Left ventricle myocardium inferior (tissue), 1 donor: ENCODE measurements at regions not wholly inside any gene's neighbourhood (a gene's known extent, or its start where the extent isn't known, plus 50 kb on each side); places are given as distances from the start of the nearest gene placed in this dataset.

Experiments used
- DNase-seq: peaks from one replicate; pipeline ENCODE4 v3.0.0-alpha.2; 2020
- H3K27ac ChIP-seq: fragments of 200-600 bp; replicated peaks from 2 replicates; pipeline ENCODE4 v1.8.0; 2021
- H3K27me3 ChIP-seq: fragments of 200-600 bp; 2 replicates; pipeline ENCODE4 v1.8.0; 2021; ENCODE audit warnings: low read depth
- H3K36me3 ChIP-seq: fragments of 200-600 bp; 2 replicates; pipeline ENCODE4 v1.8.0; 2021
- H3K4me1 ChIP-seq: fragments of 200-600 bp; 2 replicates; pipeline ENCODE4 v1.8.0; 2021
- H3K4me3 ChIP-seq: fragments of 200-600 bp; 2 replicates; pipeline ENCODE4 v1.8.0; 2021; ENCODE audit warnings: mild to moderate bottlenecking, moderate library complexity
- H3K9me3 ChIP-seq: fragments of 200-600 bp; replicated peaks from 2 replicates; pipeline ENCODE4 v1.8.0; 2021
- intact Hi-C: fragments of 100-400 bp; cut with micrococcal nuclease; formaldehyde crosslinking; loops from one replicate; pipeline ENCODE4 v1.11.0; 2022
- TF ChIP-seq, protein P1 (sequence below): fragments of 200-600 bp; IDR thresholded peaks from 2 replicates; pipeline ENCODE4 v1.8.0; 2021; ENCODE audit warnings: antibody characterized with exemption, mild to moderate bottlenecking, borderline replicate concordance
- donor health status: DM: no; HTN: yes; CAD: no; lungs with severe emphysema.

DNA sequence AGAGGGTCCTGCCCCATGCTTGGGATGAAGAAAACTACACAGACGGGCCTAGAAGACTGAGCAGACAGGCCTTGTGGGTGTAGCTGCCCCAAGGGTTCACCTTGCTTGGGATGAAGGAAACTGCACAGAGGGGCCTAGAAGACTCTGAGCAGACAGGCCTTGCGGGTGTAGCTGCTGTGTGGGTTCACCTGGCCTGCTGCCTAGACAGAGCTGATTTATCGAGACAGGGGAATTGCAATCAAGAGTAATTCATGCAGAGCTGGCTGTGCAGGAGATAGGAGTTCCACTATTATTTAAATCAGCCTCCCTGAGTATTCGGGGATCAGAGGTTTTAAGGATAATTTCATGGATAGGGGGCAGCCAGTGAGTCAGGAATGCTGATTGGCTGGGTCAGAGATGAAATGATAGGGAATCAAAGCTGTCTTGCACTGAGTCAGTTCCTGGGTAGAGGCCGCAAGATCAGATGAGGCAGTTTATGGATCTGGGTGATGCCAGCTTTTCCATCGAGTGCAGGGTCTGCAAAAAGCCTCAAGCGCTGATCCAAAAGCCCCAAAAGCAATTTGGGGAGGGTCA, 341.4 kb downstream of the GALR1 start:
- H3K27ac ChIP-seq: no peak overlapping the region
- intact Hi-C loops: no loop called here
- no peaks in the 10 kb centered on the region for H3K9me3 ChIP-seq
- no peak overlapping the region for H3K4me3 ChIP-seq
- H3K27me3 ChIP-seq: peaks cover 5% of the 10 kb centered on the region
- TF ChIP-seq, protein P1, sequence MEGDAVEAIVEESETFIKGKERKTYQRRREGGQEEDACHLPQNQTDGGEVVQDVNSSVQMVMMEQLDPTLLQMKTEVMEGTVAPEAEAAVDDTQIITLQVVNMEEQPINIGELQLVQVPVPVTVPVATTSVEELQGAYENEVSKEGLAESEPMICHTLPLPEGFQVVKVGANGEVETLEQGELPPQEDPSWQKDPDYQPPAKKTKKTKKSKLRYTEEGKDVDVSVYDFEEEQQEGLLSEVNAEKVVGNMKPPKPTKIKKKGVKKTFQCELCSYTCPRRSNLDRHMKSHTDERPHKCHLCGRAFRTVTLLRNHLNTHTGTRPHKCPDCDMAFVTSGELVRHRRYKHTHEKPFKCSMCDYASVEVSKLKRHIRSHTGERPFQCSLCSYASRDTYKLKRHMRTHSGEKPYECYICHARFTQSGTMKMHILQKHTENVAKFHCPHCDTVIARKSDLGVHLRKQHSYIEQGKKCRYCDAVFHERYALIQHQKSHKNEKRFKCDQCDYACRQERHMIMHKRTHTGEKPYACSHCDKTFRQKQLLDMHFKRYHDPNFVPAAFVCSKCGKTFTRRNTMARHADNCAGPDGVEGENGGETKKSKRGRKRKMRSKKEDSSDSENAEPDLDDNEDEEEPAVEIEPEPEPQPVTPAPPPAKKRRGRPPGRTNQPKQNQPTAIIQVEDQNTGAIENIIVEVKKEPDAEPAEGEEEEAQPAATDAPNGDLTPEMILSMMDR: no peak
- H3K4me1 ChIP-seq: no peaks in the 10 kb centered on the region
- DNase-seq: no peak
- no peaks in the 10 kb centered on the region for H3K36me3 ChIP-seq

DNA sequence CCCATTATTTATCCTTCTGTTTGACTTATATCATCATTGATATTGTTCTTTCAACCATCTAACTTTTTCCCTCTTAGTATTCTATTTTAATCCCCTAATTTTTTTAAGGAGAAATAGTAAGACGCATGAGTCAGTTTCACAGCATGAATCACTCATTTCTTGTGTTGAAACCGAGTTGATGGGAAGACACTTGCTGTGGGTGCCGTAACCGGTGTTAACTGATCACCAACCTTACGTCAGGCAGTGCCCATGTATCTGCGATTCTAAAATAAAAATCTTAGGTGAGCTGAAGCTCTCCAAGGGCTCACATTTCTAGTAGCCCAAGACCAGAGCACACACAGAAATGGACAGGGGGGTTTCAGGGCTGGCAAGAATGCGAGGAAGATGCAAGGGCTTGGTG, 348.1 kb downstream of the GALR1 start:
- H3K36me3 ChIP-seq: no peaks in the 10 kb centered on the region
- intact Hi-C loops: no loop called here
- H3K9me3 ChIP-seq: no peaks in the 10 kb centered on the region
- no peak overlapping the region for H3K4me3 ChIP-seq
- peaks cover 5% of the 10 kb centered on the region for H3K27me3 ChIP-seq
- no peaks in the 10 kb centered on the region for H3K4me1 ChIP-seq
- TF ChIP-seq, protein P1: no peak
- H3K27ac ChIP-seq: no peak overlapping the region
- DNase-seq: no peak

DNA sequence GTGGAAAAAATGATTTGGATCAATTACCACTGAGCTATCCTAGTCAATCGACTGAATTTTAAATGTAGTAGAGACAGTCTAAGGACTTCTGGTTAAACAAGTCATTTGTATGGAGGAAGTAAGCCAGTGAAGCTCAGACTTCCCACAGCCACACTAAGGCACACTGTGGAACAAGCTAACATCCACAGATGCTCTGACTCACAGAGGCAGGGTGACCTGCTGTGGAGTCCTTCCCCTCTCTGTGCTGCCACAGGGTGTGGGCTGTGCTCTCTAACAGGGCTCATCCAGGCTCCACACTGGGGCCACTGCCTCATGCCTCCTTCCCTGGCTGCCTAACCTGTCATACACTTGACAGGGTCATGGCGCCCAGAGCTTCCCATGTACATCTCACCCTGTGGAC, 351.0 kb downstream of the GALR1 start:
- H3K4me3 ChIP-seq: no peak overlapping the region
- H3K36me3 ChIP-seq: no peaks in the 10 kb centered on the region
- TF ChIP-seq, protein P1: no peak
- H3K9me3 ChIP-seq: no peaks in the 10 kb centered on the region
- DNase-seq: no peak
- no peaks in the 10 kb centered on the region for H3K4me1 ChIP-seq
- H3K27me3 ChIP-seq: peaks cover 1% of the 10 kb centered on the region
- H3K27ac ChIP-seq: no peak overlapping the region
- intact Hi-C loops: no loop called here

DNA sequence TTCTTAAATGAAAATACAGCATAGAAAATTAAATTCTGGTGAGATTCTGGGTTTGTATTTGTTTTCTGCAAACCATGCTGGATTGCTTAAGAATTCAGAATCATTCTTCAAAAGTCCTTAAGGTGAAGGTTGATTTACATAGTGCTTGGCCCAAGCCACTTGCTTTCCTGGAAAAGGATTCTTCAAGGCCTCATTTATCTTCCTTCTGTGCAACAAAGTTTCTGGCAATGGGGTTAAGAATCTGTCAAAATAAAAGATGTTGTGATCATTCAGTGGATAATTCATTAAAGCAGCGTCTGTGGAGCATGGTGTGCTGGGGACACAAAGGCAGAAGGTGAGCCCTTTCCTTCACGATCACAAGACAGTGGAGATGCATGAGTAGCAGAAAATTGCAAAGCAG, 351.9 kb downstream of the GALR1 start:
- intact Hi-C loops: no loop called here
- Histone ChIP-seq H3K27me3 (no peaks in the 10 kb centered on the region), H3K27ac (no peak overlapping the region), H3K4me1 (no peaks in the 10 kb centered on the region), H3K4me3 (no peak overlapping the region), H3K36me3 (no peaks in the 10 kb centered on the region), H3K9me3 (no peaks in the 10 kb centered on the region)
- TF ChIP-seq, protein P1: no peak
- DNase-seq: no peak

DNA sequence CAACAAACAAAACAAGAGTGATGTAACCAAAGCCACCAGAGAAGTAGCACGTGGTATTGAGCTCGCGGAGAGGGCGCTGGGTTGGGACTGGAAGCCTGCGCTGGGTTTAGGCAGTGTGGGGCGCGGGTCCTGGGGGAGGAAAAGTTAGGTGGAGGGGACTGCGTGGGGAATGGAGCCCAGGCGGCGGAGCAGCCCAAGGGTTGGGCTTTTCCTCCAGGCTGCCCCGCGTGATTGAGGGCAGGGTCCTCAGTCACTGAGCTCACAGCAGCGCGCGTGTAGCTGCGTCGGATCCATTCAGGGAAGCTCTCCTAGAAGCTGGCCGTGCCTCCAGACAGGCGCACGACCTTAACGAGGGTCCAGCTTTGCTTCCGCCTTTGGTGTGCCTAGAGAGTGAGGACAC, 357.4 kb downstream of the GALR1 start:
- intact Hi-C loops: no loop called here
- H3K4me3 ChIP-seq: no peak overlapping the region
- H3K9me3 ChIP-seq: peaks cover 5% of the 10 kb centered on the region
- no peaks in the 10 kb centered on the region for H3K36me3 ChIP-seq
- TF ChIP-seq, protein P1: no peak
- no peak for DNase-seq
- no peaks in the 10 kb centered on the region for H3K4me1 ChIP-seq
- peaks cover 12% of the 10 kb centered on the region for H3K27me3 ChIP-seq
- no peak overlapping the region for H3K27ac ChIP-seq
